VCaP (cell line): ENCODE measurements at regions not wholly inside any gene's neighbourhood (a gene's known extent, or its start where the extent isn't known, plus 50 kb on each side); places are given as distances from the start of the nearest gene placed in this dataset.

Source experiments
- H3K27ac ChIP-seq: fragments of 450-650 bp; 2 replicates; pipeline ENCODE4 v1.5.1; 2017
- TF ChIP-seq, protein P1 (sequence below): fragments of 450-650 bp; conservative IDR thresholded peaks from 2 replicates; pipeline ENCODE4 v1.5.1; 2017; ENCODE audit warnings: mild to moderate bottlenecking, moderate library complexity

DNA sequence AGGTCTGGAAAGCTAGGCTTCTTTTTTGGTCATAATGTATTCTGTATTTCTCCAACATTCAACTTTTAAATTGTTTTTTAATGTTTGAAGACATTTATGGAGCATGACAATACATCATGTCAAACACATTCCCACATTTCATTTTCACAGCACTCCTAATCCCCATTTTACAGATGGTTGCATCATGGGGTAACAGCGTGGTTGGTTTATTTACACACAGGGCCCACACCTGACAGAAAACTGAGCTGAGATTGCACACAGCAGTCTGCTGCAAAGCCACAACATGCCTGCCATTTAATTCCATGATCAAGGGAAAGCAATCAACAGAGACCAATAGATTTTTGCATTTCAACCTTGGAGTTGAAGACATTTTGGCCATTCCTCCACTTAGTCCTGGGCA, 335.7 kb upstream of the MGAT5 start:
- no peak overlapping the region for H3K27ac ChIP-seq
- TF ChIP-seq, protein P1, sequence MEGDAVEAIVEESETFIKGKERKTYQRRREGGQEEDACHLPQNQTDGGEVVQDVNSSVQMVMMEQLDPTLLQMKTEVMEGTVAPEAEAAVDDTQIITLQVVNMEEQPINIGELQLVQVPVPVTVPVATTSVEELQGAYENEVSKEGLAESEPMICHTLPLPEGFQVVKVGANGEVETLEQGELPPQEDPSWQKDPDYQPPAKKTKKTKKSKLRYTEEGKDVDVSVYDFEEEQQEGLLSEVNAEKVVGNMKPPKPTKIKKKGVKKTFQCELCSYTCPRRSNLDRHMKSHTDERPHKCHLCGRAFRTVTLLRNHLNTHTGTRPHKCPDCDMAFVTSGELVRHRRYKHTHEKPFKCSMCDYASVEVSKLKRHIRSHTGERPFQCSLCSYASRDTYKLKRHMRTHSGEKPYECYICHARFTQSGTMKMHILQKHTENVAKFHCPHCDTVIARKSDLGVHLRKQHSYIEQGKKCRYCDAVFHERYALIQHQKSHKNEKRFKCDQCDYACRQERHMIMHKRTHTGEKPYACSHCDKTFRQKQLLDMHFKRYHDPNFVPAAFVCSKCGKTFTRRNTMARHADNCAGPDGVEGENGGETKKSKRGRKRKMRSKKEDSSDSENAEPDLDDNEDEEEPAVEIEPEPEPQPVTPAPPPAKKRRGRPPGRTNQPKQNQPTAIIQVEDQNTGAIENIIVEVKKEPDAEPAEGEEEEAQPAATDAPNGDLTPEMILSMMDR: no peak

DNA sequence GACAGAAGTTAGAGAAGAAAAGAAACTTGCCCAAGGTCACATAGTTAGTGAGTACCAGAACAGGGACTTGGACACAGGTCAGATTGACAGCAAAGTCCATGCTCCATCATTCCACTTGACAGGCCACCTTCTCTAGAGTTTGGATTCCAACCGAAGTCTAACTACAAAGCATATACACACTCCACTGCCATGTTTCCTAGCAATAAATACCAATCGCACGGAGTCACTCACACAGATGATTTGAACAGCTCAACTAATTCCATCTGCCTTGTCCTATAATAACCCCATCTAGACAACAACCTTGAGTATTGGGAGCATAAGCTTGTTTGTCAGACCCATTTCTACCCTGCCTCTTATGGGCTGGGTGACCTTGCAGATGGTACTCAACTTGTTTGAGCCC, 334.6 kb upstream of the MGAT5 start:
- no peak overlapping the region for H3K27ac ChIP-seq
- TF ChIP-seq, protein P1: no peak

DNA sequence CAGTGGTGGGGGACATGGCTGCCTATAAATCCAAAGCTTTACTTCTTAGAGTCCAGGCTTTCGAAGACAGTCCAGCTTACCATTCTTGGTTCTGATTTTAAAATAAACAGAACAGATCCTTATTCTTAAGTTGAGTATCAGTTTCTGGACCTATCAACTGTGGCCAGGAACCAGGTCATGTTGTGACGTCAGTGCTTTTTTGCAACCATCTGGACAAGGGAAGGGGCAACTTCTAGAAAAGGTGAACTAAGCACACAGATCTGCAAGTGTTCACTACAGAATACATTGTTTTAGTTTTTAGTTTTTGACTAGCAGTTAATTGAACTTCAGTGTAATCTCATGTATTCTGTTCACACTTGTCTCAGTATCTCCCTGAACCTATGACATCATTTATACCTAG, 326.0 kb upstream of the MGAT5 start:
- TF ChIP-seq, protein P1: no peak
- H3K27ac ChIP-seq: no peak overlapping the region

DNA sequence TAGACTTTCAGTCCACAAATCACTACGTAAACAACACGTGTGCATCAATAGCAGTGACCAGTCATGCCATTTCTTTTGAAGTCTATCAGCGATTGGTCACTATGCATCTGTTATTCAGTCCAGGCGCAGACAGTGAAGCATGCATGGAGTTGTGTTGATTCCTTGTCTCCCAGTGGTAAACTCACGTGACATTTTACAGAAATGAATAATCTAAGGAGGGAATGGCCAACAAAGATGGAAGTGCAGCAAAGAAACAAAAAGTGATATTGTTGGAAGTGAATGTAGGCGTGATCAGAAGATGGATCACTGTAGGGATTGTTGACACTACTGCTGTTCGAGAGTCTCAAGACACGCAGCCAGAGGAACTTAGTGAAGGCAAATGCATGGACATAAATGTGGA, 317.8 kb upstream of the MGAT5 start:
- H3K27ac ChIP-seq: no peak overlapping the region

DNA sequence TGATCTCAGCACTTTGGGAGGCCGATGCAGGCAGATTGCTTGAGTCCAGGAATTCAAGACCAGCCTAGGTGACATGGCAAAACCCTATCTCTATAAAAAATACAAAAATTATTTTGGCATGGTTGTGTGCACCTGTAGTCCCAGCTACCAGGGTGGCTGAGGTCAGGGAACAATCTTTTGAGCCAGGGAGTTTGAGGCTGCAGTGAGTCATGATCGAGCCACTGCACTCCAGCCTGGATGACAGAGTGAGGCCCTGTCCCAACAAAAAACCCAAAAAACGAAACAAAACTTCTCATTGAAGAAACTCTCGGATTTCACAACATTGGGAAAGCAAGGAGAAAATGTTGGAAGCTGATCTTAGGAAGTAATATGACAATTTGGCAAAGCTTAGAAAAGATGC, 317.3 kb upstream of the MGAT5 start:
- no peak overlapping the region for H3K27ac ChIP-seq
- TF ChIP-seq, protein P1: no peak

More for the DNA sequence above, 317.8 kb upstream of the MGAT5 start:
- TF ChIP-seq, protein P1: no peak

DNA sequence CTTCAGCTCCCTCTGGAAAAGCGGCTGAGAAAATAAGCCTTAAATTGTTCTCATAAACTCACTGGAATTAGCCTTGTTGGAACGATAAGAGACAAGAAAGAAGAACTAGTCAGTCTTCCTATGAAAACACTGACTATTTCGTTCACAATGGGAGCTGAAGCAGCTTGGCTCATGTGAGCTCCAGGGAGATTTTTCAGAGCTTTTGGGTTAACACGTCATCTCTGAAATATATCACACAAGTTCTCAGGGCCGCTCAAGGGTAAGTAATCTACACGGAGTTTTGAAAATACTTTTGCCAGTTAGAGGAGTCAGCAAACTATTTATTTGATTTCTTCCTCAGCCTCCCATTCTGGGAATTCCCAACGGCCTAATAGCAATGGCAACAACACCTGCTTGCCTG, 316.2 kb upstream of the MGAT5 start:
- H3K27ac ChIP-seq: no peak overlapping the region
- TF ChIP-seq, protein P1: no peak

DNA sequence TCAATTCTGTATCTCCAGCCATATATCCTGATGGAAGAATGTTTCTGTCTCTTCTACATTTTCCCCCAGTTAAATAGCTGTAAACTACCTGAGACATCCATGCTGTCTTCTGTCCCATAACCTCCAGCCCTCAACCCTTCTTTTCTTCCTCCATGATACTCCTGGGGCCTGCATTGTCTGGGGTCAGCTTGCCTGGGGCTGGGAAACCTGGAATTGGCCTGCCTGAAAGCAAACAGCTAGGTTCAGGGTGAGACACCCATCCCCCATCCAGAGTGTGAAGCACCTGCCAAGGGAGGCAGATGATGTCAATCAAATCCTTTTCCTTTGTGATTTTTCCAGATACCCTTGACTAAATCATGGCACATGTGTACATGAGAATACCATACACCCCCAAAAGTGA, 313.7 kb upstream of the MGAT5 start:
- H3K27ac ChIP-seq: no peak overlapping the region
- TF ChIP-seq, protein P1: no peak

DNA sequence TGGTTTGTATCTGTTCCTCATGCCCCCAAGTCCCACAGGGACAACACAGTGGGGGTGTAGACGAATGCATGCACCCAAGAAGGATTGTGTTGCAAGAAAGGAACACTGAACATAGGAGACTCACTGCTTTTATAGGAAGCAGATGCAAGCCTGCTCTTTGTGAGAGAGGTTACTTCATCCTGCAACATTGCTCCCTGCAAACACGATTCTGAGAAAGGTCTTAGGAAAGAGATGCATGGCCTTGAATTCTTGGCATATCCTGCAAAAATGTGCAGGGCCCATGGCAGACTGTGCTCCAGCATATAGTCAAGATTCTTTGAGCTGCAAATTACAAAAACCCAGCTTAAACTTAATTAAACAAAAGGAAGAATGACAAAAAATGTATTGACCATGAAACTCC, 312.2 kb upstream of the MGAT5 start:
- peak overlapping the region; percentile 26; the same call in 1 of the 2 replicates for H3K27ac ChIP-seq
- TF ChIP-seq, protein P1: no peak
